ENCODE measurements at regions not wholly inside any gene's neighbourhood (a gene's known extent, or its start where the extent isn't known, plus 50 kb on each side); places are given as distances from the start of the nearest gene placed in this dataset.

DNA sequence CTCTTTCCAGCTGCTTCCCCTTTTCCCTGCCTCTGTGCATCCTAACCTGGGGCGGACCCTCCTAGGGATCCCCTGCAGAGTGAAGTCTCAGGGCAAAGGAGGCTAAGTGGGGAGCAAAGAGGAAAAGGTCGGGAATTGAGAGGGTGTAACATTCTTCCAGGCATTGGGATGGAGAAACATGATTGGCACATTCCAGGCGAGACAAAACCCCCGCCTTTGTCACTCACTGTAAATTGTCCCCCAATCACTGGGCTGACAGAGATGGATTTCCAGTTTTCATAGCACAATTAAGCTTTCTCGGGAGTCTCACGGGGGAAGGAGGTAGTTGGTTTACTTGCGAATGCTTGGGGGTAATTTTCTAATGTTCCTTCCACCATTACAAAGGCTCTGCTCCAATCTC lies 74.9 kb downstream of the MIAT start:
- DNase-seq (ENCODE audit: low read depth) = no peak
- TF ChIP-seq CTCF (IDR thresholded peaks at IDR 0.05; ENCODE audit: insufficient read depth, low read depth, low read length) (no peak), EZH2 (IDR thresholded peaks at IDR 0.05; ENCODE audit: insufficient read depth, low read length) (no peak)
- H3K27ac Mint-ChIP-seq (ENCODE audit: unreplicated experiment) = no peak overlapping the region
- no peak overlapping the region for H3K4me3 ChIP-seq (ENCODE audit: insufficient read depth, low read depth, low read length)
- H3K9me3 Mint-ChIP-seq (ENCODE audit: unreplicated experiment) = peaks cover 12% of the 10 kb centered on the region
- H3K4me1 Mint-ChIP-seq (ENCODE audit: low read depth, unreplicated experiment) = peaks cover 3% of the 10 kb centered on the region
- H3K4me3 Mint-ChIP-seq (ENCODE audit: unreplicated experiment) = no peak overlapping the region
- peaks cover 16% of the 10 kb centered on the region for H3K36me3 Mint-ChIP-seq (ENCODE audit: low read depth, unreplicated experiment)
- no peaks in the 10 kb centered on the region for H3K27me3 Mint-ChIP-seq (ENCODE audit: low read depth, unreplicated experiment)
- H3K79me2 ChIP-seq (ENCODE audit: insufficient read depth, low read length) = no peaks in the 10 kb centered on the region
- FAIRE-seq = no peak
- H2AFZ ChIP-seq (ENCODE audit: low read depth, low read length) = no peak overlapping the region
- no peak overlapping the region for H3K4me2 ChIP-seq (ENCODE audit: low read length)
- peaks cover 2% of the 10 kb centered on the region for H3K4me1 ChIP-seq (ENCODE audit: insufficient read depth, low read length)
- H3K36me3 ChIP-seq (ENCODE audit: insufficient read depth, low read length) = no peaks in the 10 kb centered on the region
- no peak overlapping the region for H3K9ac ChIP-seq (ENCODE audit: low read length)
- no peaks in the 10 kb centered on the region for H3K27me3 ChIP-seq (ENCODE audit: insufficient read depth, low read length)
- H3K9me3 ChIP-seq (ENCODE audit: insufficient read depth, low read depth, low read length) = no peaks in the 10 kb centered on the region
- H4K20me1 ChIP-seq (ENCODE audit: insufficient read depth, low read length) = no peaks in the 10 kb centered on the region
- no peak overlapping the region for H3K27ac ChIP-seq (ENCODE audit: low read depth, low read length)

DNA sequence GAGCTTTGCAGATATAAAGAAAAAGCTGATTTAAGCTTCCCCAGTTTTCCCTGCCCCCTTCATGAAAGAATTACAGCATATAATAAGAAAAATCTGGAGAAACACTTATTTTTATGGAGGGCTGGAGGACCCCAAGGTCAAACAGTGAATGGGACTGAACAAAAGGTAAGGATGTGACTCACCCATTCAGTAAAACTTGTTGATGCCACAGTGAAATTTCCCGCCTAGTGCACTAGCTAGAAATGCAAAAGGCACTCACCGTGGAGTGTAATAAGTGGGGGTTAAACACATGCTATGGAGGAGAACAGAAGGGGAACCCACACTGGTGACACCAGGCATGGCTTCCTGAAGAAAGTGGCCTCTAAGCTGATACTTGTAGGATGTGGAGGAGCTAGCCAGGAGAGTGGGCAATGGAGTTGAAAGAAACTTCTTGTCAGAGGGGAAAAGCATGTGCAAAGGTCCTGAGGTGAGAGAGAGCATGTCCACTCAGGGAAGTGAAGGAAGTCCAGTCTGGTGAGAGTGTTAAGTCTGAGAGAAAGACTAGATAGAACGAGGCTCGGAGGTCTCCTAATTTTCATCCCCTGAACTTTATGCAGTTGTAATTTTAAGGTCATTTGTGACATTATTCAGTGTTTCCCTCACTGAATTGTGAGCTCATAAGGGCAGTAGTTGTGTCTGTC lies 77.1 kb downstream of the MIAT start:
- Histone ChIP-seq H3K79me2 (ENCODE audit: insufficient read depth, low read length) (no peaks in the 10 kb centered on the region), H4K20me1 (ENCODE audit: insufficient read depth, low read length) (no peaks in the 10 kb centered on the region), H3K27me3 (ENCODE audit: insufficient read depth, low read length) (no peaks in the 10 kb centered on the region), H3K36me3 (ENCODE audit: insufficient read depth, low read length) (no peaks in the 10 kb centered on the region), H3K4me2 (ENCODE audit: low read length) (no peak overlapping the region), H3K9ac (ENCODE audit: low read length) (no peak overlapping the region), H3K9me3 (ENCODE audit: insufficient read depth, low read depth, low read length) (no peaks in the 10 kb centered on the region), H3K4me1 (ENCODE audit: insufficient read depth, low read length) (peaks cover 2% of the 10 kb centered on the region), H3K4me3 (ENCODE audit: insufficient read depth, low read depth, low read length) (no peak overlapping the region), H3K27ac (ENCODE audit: low read depth, low read length) (no peak overlapping the region), H2AFZ (ENCODE audit: low read depth, low read length) (no peak overlapping the region)
- Mint-ChIP-seq H3K9me3 (ENCODE audit: unreplicated experiment) (peaks cover 7% of the 10 kb centered on the region), H3K27me3 (ENCODE audit: low read depth, unreplicated experiment) (no peaks in the 10 kb centered on the region), H3K4me3 (ENCODE audit: unreplicated experiment) (no peak overlapping the region), H3K4me1 (ENCODE audit: low read depth, unreplicated experiment) (peaks cover 3% of the 10 kb centered on the region), H3K36me3 (ENCODE audit: low read depth, unreplicated experiment) (peaks cover 8% of the 10 kb centered on the region), H3K27ac (ENCODE audit: unreplicated experiment) (no peak overlapping the region)
- DNase-seq (ENCODE audit: low read depth) = peak; percentile 25
- FAIRE-seq = no peak
- no peak for TF ChIP-seq CTCF (IDR thresholded peaks at IDR 0.05; ENCODE audit: insufficient read depth, low read depth, low read length)
- TF ChIP-seq EZH2 (IDR thresholded peaks at IDR 0.05; ENCODE audit: insufficient read depth, low read length) = no peak

- FAIRE-seq = no peak
- Mint-ChIP-seq H3K27ac (ENCODE audit: unreplicated experiment) (no peak overlapping the region), H3K36me3 (ENCODE audit: low read depth, unreplicated experiment) (peaks cover 8% of the 10 kb centered on the region), H3K4me3 (ENCODE audit: unreplicated experiment) (no peak overlapping the region), H3K9me3 (ENCODE audit: unreplicated experiment) (peaks cover 7% of the 10 kb centered on the region), H3K27me3 (ENCODE audit: low read depth, unreplicated experiment) (no peaks in the 10 kb centered on the region), H3K4me1 (ENCODE audit: low read depth, unreplicated experiment) (peaks cover 3% of the 10 kb centered on the region)
- Histone ChIP-seq H4K20me1 (ENCODE audit: insufficient read depth, low read length) (no peaks in the 10 kb centered on the region), H3K9ac (ENCODE audit: low read length) (no peak overlapping the region), H3K4me1 (ENCODE audit: insufficient read depth, low read length) (peaks cover 2% of the 10 kb centered on the region), H3K79me2 (ENCODE audit: insufficient read depth, low read length) (no peaks in the 10 kb centered on the region), H2AFZ (ENCODE audit: low read depth, low read length) (no peak overlapping the region), H3K4me2 (ENCODE audit: low read length) (no peak overlapping the region), H3K27me3 (ENCODE audit: insufficient read depth, low read length) (no peaks in the 10 kb centered on the region), H3K9me3 (ENCODE audit: insufficient read depth, low read depth, low read length) (no peaks in the 10 kb centered on the region), H3K4me3 (ENCODE audit: insufficient read depth, low read depth, low read length) (no peak overlapping the region), H3K27ac (ENCODE audit: low read depth, low read length) (no peak overlapping the region), H3K36me3 (ENCODE audit: insufficient read depth, low read length) (no peaks in the 10 kb centered on the region)
- TF ChIP-seq CTCF (IDR thresholded peaks at IDR 0.05; ENCODE audit: insufficient read depth, low read depth, low read length) = no peak
- DNase-seq (ENCODE audit: low read depth) = no peak
These were observed 77.6 kb downstream of the MIAT start for GRCh38 chr22:26735019-26735409.

All from astrocyte (in vitro differentiated cells and primary cell).